NOMO-1 treated with dmso at 0.1 percent for 144 hours (cell line): ENCODE measurements at regions not wholly inside any gene's neighbourhood (a gene's known extent, or its start where the extent isn't known, plus 50 kb on each side); places are given as distances from the start of the nearest gene placed in this dataset.
"Not testable (repeated sequence)": the region's sequence is repeated elsewhere in the genome, so short reads cannot be mapped to it uniquely, and the experiment has no call there.

Experiments used
- DNase-seq: peaks from one replicate; lab custom pipeline; 2025; ENCODE audit not compliant: unreplicated experiment; lab: John Stamatoyannopoulos, UW

GRCh38 chr1:121097127-121097866, 86.8 kb downstream of the FAM72B start:
- peak; percentile 26 for DNase-seq

- not testable (repeated sequence) for DNase-seq
Observed at GRCh38 chr1:121097867-121098215, 86.3 kb downstream of the FAM72B start.

- not testable (repeated sequence) for DNase-seq
Observed at GRCh38 chr1:121109025-121109424, 75.1 kb downstream of the FAM72B start.

DNA sequence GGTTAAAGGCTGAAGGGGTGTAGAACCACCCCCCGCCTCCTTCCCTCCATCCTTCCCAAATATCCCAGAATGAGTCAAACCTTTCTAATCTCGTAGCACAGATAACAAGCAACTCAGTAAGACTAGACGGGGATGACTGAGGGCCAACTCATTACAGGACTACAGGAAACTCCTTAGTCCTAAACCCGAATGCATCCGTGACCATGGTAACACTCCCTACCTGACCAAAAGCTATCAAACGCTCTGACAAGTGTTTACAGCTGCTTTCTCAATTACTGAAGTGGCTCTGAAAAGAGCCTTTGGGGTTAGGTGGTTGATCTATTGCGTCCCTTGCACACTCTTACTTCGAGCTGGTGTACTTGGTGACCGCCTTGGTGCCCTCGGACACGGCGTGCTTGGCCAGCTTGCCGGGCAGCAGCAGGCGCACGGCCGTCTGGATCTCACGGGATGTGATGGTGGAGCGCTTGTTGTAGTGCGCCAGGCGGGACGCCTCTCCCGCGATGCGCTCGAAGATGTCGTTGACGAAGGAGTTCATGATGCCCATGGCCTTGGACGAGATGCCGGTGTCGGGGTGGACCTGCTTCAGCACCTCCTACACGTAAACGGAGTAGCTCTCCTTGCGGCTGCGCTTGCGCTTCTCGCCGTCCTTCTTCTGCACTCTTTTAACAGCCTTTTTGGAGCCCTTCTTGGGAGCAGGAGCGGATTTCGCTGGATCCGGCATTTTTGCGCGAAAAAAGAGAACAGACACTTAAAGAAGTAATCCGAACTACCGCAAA, 67.4 kb downstream of the FAM72B start:
- DNase-seq: not testable (repeated sequence)

DNA sequence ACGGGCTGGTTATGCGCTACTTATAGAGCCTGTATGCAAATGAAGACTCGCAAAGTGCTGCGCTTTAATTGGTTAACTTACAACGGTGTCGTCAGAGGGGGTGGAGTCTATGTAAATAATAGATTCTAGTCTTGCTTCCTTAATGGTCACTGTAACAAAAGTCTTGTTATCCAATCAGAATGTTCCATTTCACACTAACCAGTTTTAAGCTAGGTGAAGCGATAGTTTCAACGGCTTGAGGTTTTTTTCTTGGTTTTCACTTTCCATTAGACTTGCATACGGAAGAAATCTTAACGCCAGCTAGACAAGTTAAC, 66.9 kb downstream of the FAM72B start:
- not testable (repeated sequence) for DNase-seq

DNA sequence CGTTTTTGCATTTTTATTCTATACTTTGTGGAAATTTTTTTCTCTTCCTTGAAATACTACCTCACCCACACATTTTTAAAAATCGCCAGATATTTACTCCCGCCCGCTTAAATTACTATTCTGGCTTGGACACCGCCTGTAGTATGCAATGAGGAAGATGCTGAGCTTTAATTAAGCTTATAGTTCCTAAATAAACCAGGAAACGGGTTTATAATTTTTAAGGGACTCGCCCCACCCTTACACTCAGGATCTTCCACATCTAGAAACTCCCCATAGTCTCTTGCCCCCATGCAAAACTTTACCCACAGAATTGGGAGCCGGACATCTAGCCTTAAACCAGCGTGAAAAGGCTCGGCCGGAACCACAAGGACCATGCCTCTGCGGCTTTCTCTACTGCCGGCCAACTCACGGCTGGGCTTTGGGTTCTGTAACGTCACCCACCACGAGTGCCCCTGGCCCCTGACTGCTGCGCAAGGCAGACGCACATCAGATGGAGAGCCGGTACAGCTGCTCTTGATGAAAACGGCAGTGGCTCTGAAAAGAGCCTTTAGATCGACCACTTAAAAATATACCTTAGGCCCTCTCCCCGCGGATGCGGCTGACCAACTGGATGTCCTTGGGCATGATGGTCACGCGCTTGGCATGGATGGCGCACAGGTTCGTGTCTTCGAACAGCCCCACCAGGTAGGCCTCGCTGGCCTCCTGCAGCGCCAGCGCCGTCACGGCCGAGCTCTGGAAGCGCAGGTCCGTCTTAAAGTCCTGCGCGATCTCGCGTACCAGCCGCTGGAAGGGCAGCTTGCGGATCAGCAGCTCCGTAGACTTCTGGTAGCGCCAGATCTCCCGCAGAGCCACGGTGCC, 66.3 kb downstream of the FAM72B start:
- DNase-seq: not testable (repeated sequence)
